HepG2 (cell line): ENCODE measurements at regions not wholly inside any gene's neighbourhood (a gene's known extent, or its start where the extent isn't known, plus 50 kb on each side); places are given as distances from the start of the nearest gene placed in this dataset.
A peak's percentile ranks its signal among the peaks of the same experiment; 100 is the strongest.

ENCODE experiments used
- BCL6 ChIP-seq: IDR thresholded peaks from 2 replicates; pipeline ENCODE4 v1.6.1; 2016; ENCODE audit warnings: missing genetic modification reagents, missing compliant biosample characterization
- FOSL2 ChIP-seq: sonication (generic); formaldehyde crosslinking; IDR thresholded peaks from 2 replicates; pipeline ENCODE4 v1.4.0; 2020; ENCODE audit warnings: missing genetic modification reagents
- FUBP1 ChIP-seq: sonication (generic); formaldehyde crosslinking; IDR thresholded peaks from 2 replicates; pipeline ENCODE4 v1.5.1; 2020; ENCODE audit warnings: missing genetic modification reagents, mild to moderate bottlenecking, borderline replicate concordance
- GABPB1 ChIP-seq: IDR thresholded peaks from 2 replicates; pipeline ENCODE4 v1.6.1; 2016; ENCODE audit warnings: mild to moderate bottlenecking, missing genetic modification reagents, moderate library complexity, missing compliant biosample characterization
- GATAD2A ChIP-seq: IDR thresholded peaks from 2 replicates; pipeline ENCODE4 v1.6.1; 2016
- HDAC1 ChIP-seq: sonication (generic); formaldehyde crosslinking; IDR thresholded peaks from 2 replicates; pipeline ENCODE4 v1.5.1; 2020; ENCODE audit warnings: mild to moderate bottlenecking, missing genetic modification reagents
- HNF4A ChIP-seq: sonication (generic); formaldehyde crosslinking; IDR thresholded peaks from 2 replicates; pipeline ENCODE4 v1.4.0; 2020; ENCODE audit warnings: missing genetic modification reagents
- HNF4G ChIP-seq, 2 experiments: sonication (generic) in 1 of 2; formaldehyde crosslinking in 1 of 2; IDR thresholded peaks; 2 replicates each; pipeline versions ENCODE4 v1.4.0 to v1.6.1; 2011 to 2020; ENCODE audit warnings: borderline replicate concordance in 2 of 2, low read depth in 2 of 2, mild to moderate bottlenecking in 2 of 2, low read length in 1 of 2, missing genetic modification reagents in 1 of 2, moderate library complexity in 1 of 2
- HNRNPH1 ChIP-seq: fragments of 200-400 bp; formaldehyde crosslinking; optimal IDR thresholded peaks from 2 replicates; pipeline ENCODE3; 2017; ENCODE audit warnings: mild to moderate bottlenecking, low read depth, low read length
- KDM2A ChIP-seq: sonication (generic); formaldehyde crosslinking; IDR thresholded peaks from 2 replicates; pipeline ENCODE4 v1.4.0; 2020; ENCODE audit warnings: low read depth, missing genetic modification reagents, borderline replicate concordance
- KDM3A ChIP-seq: IDR thresholded peaks from 2 replicates; pipeline ENCODE4 v1.6.1; 2018; ENCODE audit warnings: low read depth, missing compliant biosample characterization
- MBNL3 ChIP-seq: fragments of 250-450 bp; sonication (Bioruptor Pico); conservative IDR thresholded peaks from 2 replicates; pipeline ENCODE4 v1.8.0; 2022; ENCODE audit warnings: mild to moderate bottlenecking, inconsistent platforms
- NFE2 ChIP-seq: sonication (generic); formaldehyde crosslinking; IDR thresholded peaks from 2 replicates; pipeline ENCODE4 v1.4.0; 2020; ENCODE audit warnings: missing genetic modification reagents
- NR2C2 ChIP-seq: sonication (generic); formaldehyde crosslinking; IDR thresholded peaks from 2 replicates; pipeline ENCODE4 v1.4.0; 2020; ENCODE audit warnings: missing genetic modification reagents, mild to moderate bottlenecking, moderate library complexity, borderline replicate concordance
- NR2F6 ChIP-seq, 2 experiments: IDR thresholded peaks; 2 replicates each; pipeline ENCODE4 v1.6.1; 2016; ENCODE audit warnings: antibody characterized with exemption in 1 of 2, mild to moderate bottlenecking in 1 of 2
- SMAD9 ChIP-seq: sonication (generic); formaldehyde crosslinking; IDR thresholded peaks from 2 replicates; pipeline ENCODE4 v1.5.1; 2020; ENCODE audit warnings: mild to moderate bottlenecking, missing genetic modification reagents
- TFDP2 ChIP-seq: sonication (generic); formaldehyde crosslinking; IDR thresholded peaks from 2 replicates; pipeline ENCODE4 v1.4.0; 2020; ENCODE audit warnings: missing genetic modification reagents
- ZBTB42 ChIP-seq: sonication (generic); formaldehyde crosslinking; IDR thresholded peaks from 2 replicates; pipeline ENCODE4 v1.5.0; 2020; ENCODE audit warnings: mild to moderate bottlenecking, missing genetic modification reagents
- ZFP37 ChIP-seq: sonication (generic); formaldehyde crosslinking; IDR thresholded peaks from 2 replicates; pipeline ENCODE4 v1.4.0; 2020; ENCODE audit warnings: missing genetic modification reagents, borderline replicate concordance
- ZFX ChIP-seq: sonication (generic); formaldehyde crosslinking; IDR thresholded peaks from 2 replicates; pipeline ENCODE4 v1.4.0; 2020; ENCODE audit warnings: mild to moderate bottlenecking, low read depth, missing genetic modification reagents, moderate library complexity
- ZHX1 ChIP-seq: sonication (generic); formaldehyde crosslinking; IDR thresholded peaks from 2 replicates; pipeline ENCODE4 v1.8.1; 2022; ENCODE audit warnings: low read depth, mild to moderate bottlenecking, missing genetic modification reagents
- ZNF136 ChIP-seq: sonication (generic); formaldehyde crosslinking; IDR thresholded peaks from 2 replicates; pipeline ENCODE4 v1.8.1; 2022; ENCODE audit warnings: low read depth, mild to moderate bottlenecking, moderate library complexity, missing genetic modification reagents
- ZNF225 ChIP-seq: sonication (generic); formaldehyde crosslinking; IDR thresholded peaks from 2 replicates; pipeline ENCODE4 v1.4.0; 2020; ENCODE audit warnings: mild to moderate bottlenecking, missing genetic modification reagents
- ZNF292 ChIP-seq: sonication (generic); formaldehyde crosslinking; IDR thresholded peaks from 2 replicates; pipeline ENCODE4 v1.8.1; 2022; ENCODE audit warnings: mild to moderate bottlenecking, low read depth, missing genetic modification reagents, borderline replicate concordance
- ZNF569 ChIP-seq: sonication (generic); formaldehyde crosslinking; IDR thresholded peaks from 2 replicates; pipeline ENCODE4 v1.5.0; 2020; ENCODE audit warnings: mild to moderate bottlenecking, missing genetic modification reagents, moderate library complexity, borderline replicate concordance
- ZNF670 ChIP-seq: sonication (generic); formaldehyde crosslinking; IDR thresholded peaks from 2 replicates; pipeline ENCODE4 v1.8.0; 2022; ENCODE audit warnings: mild to moderate bottlenecking, missing genetic modification reagents, borderline replicate concordance

GRCh38 chr6:6971369-6971768 lies 136.4 kb upstream of the RREB1 start (continued):
- no peak for TF ChIP-seq FUBP1 (CRISPR knock-in tag)
- TF ChIP-seq NFE2 = no peak
- no peak for TF ChIP-seq ZNF136 (CRISPR knock-in tag)
- 0 out of 2 replicates have a peak, but pooled peaks have one; percentile 33 for TF ChIP-seq GABPB1 (CRISPR knock-in tag)
- TF ChIP-seq ZNF670 (CRISPR knock-in tag) = no peak
- TF ChIP-seq ZFX (CRISPR knock-in tag) = peak; percentile 54; the same call in 1 of the 2 replicates
- TF ChIP-seq SMAD9 (CRISPR knock-in tag) = no peak
- TF ChIP-seq HDAC1 (CRISPR knock-in tag) = peak; percentile 17; the same call in 1 of the 2 replicates
- TF ChIP-seq NR2F6 (IDR thresholded peaks at IDR 0.05) = peak; percentile 32; the same call in 1 of the 2 replicates
- 0 out of 2 replicates have a peak, but pooled peaks have one; percentile 23 for TF ChIP-seq NR2F6 (CRISPR knock-in tag; IDR thresholded peaks at IDR 0.05)
- TF ChIP-seq ZNF225 (CRISPR knock-in tag) = no peak
- TF ChIP-seq NR2C2 (CRISPR knock-in tag) = peak; percentile 68
- 0 out of 2 replicates have a peak, but pooled peaks have one; percentile 51 for TF ChIP-seq ZNF292 (CRISPR knock-in tag)
- no peak for TF ChIP-seq HNRNPH1
- 0 out of 2 replicates have a peak, but pooled peaks have one; percentile 29 for TF ChIP-seq ZBTB42 (CRISPR knock-in tag)
- TF ChIP-seq MBNL3 (CRISPR knock-in tag) = no peak
- peak; percentile 42; the same call in 1 of the 2 replicates for TF ChIP-seq KDM2A (CRISPR knock-in tag)
- TF ChIP-seq KDM3A = no peak
- TF ChIP-seq TFDP2 (CRISPR knock-in tag) = 0 out of 2 replicates have a peak, but pooled peaks have one; percentile 38
- TF ChIP-seq ZNF569 (CRISPR knock-in tag) = no peak
- 0 out of 2 replicates have a peak, but pooled peaks have one; percentile 11 for TF ChIP-seq HNF4G (IDR thresholded peaks at IDR 0.05; ENCODE audit: borderline replicate concordance, low read depth, low read length)
- 0 out of 2 replicates have a peak, but pooled peaks have one; percentile 26 for TF ChIP-seq HNF4G (CRISPR knock-in tag; IDR thresholded peaks at IDR 0.05; ENCODE audit: borderline replicate concordance, low read depth)
- TF ChIP-seq GATAD2A = peak; percentile 80
- TF ChIP-seq FOSL2 = peak; percentile 26; the same call in 1 of the 2 replicates
- peak; percentile 76 for TF ChIP-seq HNF4A (CRISPR knock-in tag)
- TF ChIP-seq BCL6 (CRISPR knock-in tag) = peak; percentile 47; the same call in 1 of the 2 replicates
- TF ChIP-seq ZHX1 (CRISPR knock-in tag) = 0 out of 2 replicates have a peak, but pooled peaks have one; percentile 18
- TF ChIP-seq ZFP37 (CRISPR knock-in tag) = no peak
